Loucy (cell line): ENCODE measurements at regions not wholly inside any gene's neighbourhood (a gene's known extent, or its start where the extent isn't known, plus 50 kb on each side); places are given as distances from the start of the nearest gene placed in this dataset.

ENCODE experiments used
- H2AFZ ChIP-seq: fragments of 200-600 bp; sonication (generic); 2 replicates; pipeline ENCODE4 v1.6.0; 2016; ENCODE audit warnings: antibody characterized with exemption, mild to moderate bottlenecking, low read length, moderate library complexity
- H3F3A ChIP-seq: fragments of 200-600 bp; 2 replicates; pipeline ENCODE4 v1.6.0; 2016; ENCODE audit warnings: antibody characterized with exemption, low read depth, mild to moderate bottlenecking
- H3K27me3 ChIP-seq: fragments of 200-600 bp; sonication (generic); 2 replicates; pipeline ENCODE4 v1.6.1; 2014; ENCODE audit warnings: low read length, mild to moderate bottlenecking; ENCODE audit not compliant: insufficient read depth, poor library complexity, severe bottlenecking
- H3K36me3 ChIP-seq: fragments of 200-600 bp; sonication (generic); 2 replicates; pipeline ENCODE4 v1.6.1; 2016; ENCODE audit warnings: low read length; ENCODE audit not compliant: insufficient read depth
- H3K4me1 ChIP-seq: fragments of 200-600 bp; sonication (generic); 2 replicates; pipeline ENCODE4 v1.5.1; 2014; ENCODE audit warnings: low read length, mild to moderate bottlenecking; ENCODE audit not compliant: insufficient read depth, poor library complexity, severe bottlenecking
- H3K4me2 ChIP-seq: fragments of 200-600 bp; sonication (generic); 2 replicates; pipeline ENCODE4 v1.6.0; 2014; ENCODE audit warnings: antibody characterized with exemption, low read length, low read depth, mild to moderate bottlenecking; ENCODE audit not compliant: poor library complexity, severe bottlenecking
- H3K4me3 ChIP-seq: fragments of 200-600 bp; sonication (generic); 2 replicates; pipeline ENCODE4 v1.5.1; 2014; ENCODE audit warnings: low read length, mild to moderate bottlenecking, mixed read lengths; ENCODE audit not compliant: poor library complexity, severe bottlenecking
- H3K79me2 ChIP-seq: fragments of 200-600 bp; sonication (generic); 2 replicates; pipeline ENCODE4 v1.6.1; 2014; ENCODE audit warnings: low read length; ENCODE audit not compliant: insufficient read depth
- H3K9ac ChIP-seq: fragments of 200-600 bp; sonication (generic); 2 replicates; pipeline ENCODE4 v1.6.0; 2014; ENCODE audit warnings: mild to moderate bottlenecking, low read depth, low read length, moderate library complexity; ENCODE audit not compliant: poor library complexity, severe bottlenecking
- H3K9me2 ChIP-seq: fragments of 200-600 bp; sonication (generic); replicated peaks from 2 replicates; pipeline ENCODE4 v1.6.1; 2016; ENCODE audit warnings: low read depth, low read length, mixed read lengths
- H3K9me3 ChIP-seq: fragments of 200-600 bp; sonication (generic); 2 replicates; pipeline ENCODE4 v1.6.1; 2014; ENCODE audit warnings: mild to moderate bottlenecking, antibody characterized with exemption, low read length, low read depth; ENCODE audit not compliant: insufficient read depth
- H4K20me1 ChIP-seq: fragments of 200-600 bp; sonication (generic); 2 replicates; pipeline ENCODE4 v1.6.0; 2014; ENCODE audit warnings: antibody characterized with exemption, low read length, mild to moderate bottlenecking; ENCODE audit not compliant: insufficient read depth, poor library complexity, severe bottlenecking
- CTCF ChIP-seq: fragments of 200-600 bp; sonication (generic); conservative IDR thresholded peaks from 2 replicates; pipeline ENCODE4 v1.5.1; 2014; ENCODE audit warnings: mild to moderate bottlenecking, antibody characterized with exemption, low read length
- EZH2phosphoT487 ChIP-seq: fragments of 200-600 bp; IDR thresholded peaks from 2 replicates; pipeline ENCODE4 v1.6.1; 2018; ENCODE audit warnings: antibody characterized with exemption, mild to moderate bottlenecking, moderate library complexity, borderline replicate concordance

DNA sequence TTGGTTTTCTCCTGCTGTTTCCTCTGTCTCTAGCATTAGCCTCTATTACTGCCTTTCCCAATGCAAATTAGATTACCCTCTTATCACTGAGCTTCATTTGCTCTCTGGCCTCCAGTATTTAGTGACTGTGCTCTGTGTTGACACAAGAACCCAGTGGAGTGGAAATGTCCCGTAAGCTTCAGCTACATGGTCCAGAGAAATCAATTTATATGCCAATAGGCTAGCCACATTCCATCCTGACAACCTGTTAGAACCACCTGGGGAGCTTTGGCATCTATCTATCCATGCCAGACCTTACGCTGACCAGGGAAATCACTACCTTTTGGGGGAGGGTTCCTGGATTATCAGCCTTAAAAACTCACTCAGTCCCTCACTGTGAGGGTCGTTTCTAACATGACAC lies 459.6 kb downstream of the UTRN start:
- no peak overlapping the region for H3K9ac ChIP-seq
- no peak overlapping the region for H2AFZ ChIP-seq
- H3K4me2 ChIP-seq: no peak overlapping the region
- peaks cover 9% of the 10 kb centered on the region for H3K4me1 ChIP-seq
- H3K9me3 ChIP-seq: no peaks in the 10 kb centered on the region
- H3K9me2 ChIP-seq: no peaks in the 10 kb centered on the region
- no peaks in the 10 kb centered on the region for H3K79me2 ChIP-seq
- TF ChIP-seq EZH2phosphoT487 (no peak), CTCF (no peak)
- no peaks in the 10 kb centered on the region for H4K20me1 ChIP-seq
- no peaks in the 10 kb centered on the region for H3F3A ChIP-seq
- H3K36me3 ChIP-seq: peaks cover 15% of the 10 kb centered on the region; the same call in 1 of the 2 replicates
- H3K4me3 ChIP-seq: no peak overlapping the region
- no peaks in the 10 kb centered on the region for H3K27me3 ChIP-seq

GRCh38 chr6:144745439-144745838 lies 460.3 kb downstream of the UTRN start:
- Histone ChIP-seq H2AFZ (no peak overlapping the region), H3K9me3 (no peaks in the 10 kb centered on the region), H3F3A (no peaks in the 10 kb centered on the region), H3K9ac (no peak overlapping the region), H3K9me2 (no peaks in the 10 kb centered on the region), H3K79me2 (no peaks in the 10 kb centered on the region), H3K27me3 (no peaks in the 10 kb centered on the region), H4K20me1 (no peaks in the 10 kb centered on the region), H3K4me3 (no peak overlapping the region), H3K36me3 (peaks cover 19% of the 10 kb centered on the region; the same call in 1 of the 2 replicates), H3K4me2 (no peak overlapping the region), H3K4me1 (peaks cover 9% of the 10 kb centered on the region)
- TF ChIP-seq EZH2phosphoT487: no peak
- no peak for TF ChIP-seq CTCF

DNA sequence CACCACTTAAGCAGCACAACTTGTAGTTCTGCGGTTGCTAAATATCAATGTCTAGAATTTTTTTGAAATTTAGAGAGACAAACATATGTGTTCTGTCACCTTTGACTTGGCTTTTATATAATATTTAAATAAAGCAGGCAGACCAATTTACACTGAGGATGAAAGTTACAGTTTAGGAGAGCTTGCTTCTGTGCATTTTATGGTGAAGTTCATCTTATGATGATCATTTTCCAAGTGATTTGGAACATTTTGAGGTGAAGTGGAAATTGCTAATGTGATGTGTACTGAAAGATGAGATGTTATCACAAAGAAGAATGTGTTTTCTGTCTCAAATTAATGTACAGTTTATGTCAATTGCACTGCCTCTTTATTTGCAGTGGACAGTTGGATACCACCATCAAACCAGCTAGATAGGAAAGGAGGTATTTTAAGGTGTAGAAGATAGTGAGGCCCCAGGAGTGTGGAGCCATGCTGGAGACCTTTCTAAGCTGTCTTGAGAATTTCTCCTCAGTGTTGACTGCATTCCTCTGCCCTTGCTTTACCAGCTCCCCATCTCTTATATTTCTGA lies 461.9 kb downstream of the UTRN start:
- H3K27me3 ChIP-seq: no peaks in the 10 kb centered on the region
- no peak for TF ChIP-seq EZH2phosphoT487
- TF ChIP-seq CTCF: no peak

More for the DNA sequence above, 461.9 kb downstream of the UTRN start:
- peaks cover 30% of the 10 kb centered on the region; the same call in 1 of the 2 replicates for H3K36me3 ChIP-seq
- no peaks in the 10 kb centered on the region for H3K9me3 ChIP-seq
- H3F3A ChIP-seq: no peaks in the 10 kb centered on the region
- no peaks in the 10 kb centered on the region for H3K79me2 ChIP-seq
- H3K9ac ChIP-seq: no peak overlapping the region
- no peak overlapping the region for H3K4me3 ChIP-seq
- H3K4me1 ChIP-seq: peaks cover 9% of the 10 kb centered on the region
- H2AFZ ChIP-seq: no peak overlapping the region
- H3K9me2 ChIP-seq: no peaks in the 10 kb centered on the region
- H3K4me2 ChIP-seq: no peak overlapping the region
- H4K20me1 ChIP-seq: no peaks in the 10 kb centered on the region
